SU-DHL-6 (cell line): ENCODE measurements at regions not wholly inside any gene's neighbourhood (a gene's known extent, or its start where the extent isn't known, plus 50 kb on each side); places are given as distances from the start of the nearest gene placed in this dataset.

Source experiments
- EZH2phosphoT487 ChIP-seq: fragments of 200-600 bp; sonication (generic), shearing (Covaris generic); conservative IDR thresholded peaks from 2 replicates; pipeline ENCODE4 v1.6.1; 2018; ENCODE audit warnings: mild to moderate bottlenecking, antibody characterized with exemption, low read length, moderate library complexity, mixed read lengths
- TF ChIP-seq, protein P1 (sequence below): fragments of 200-600 bp; sonication (generic); IDR thresholded peaks from one replicate; pipeline ENCODE4 v1.5.1; 2017; ENCODE audit warnings: antibody characterized with exemption, mild to moderate bottlenecking, low read length, moderate library complexity; ENCODE audit not compliant: insufficient read depth, poor library complexity, severe bottlenecking

DNA sequence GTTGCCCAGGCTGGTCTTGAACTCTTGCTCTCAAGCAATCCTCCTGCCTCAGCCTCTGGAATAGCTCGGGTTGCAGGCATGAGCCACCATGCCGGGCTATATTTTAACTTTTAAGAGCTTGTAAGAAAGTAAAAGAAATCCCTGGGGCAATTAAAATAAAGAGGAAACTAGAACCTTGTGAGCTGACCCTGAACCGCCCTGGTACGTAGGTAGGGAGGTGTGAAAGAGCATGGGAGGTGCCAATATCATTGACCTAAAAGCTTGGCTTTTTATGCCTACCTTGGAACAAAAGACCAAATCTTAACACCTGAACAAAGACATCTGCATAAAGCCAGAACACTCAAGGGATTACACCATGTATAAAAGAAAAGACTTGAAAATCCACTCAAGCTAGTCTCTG, 595.1 kb downstream of the SOX6 start:
- TF ChIP-seq, protein P1, sequence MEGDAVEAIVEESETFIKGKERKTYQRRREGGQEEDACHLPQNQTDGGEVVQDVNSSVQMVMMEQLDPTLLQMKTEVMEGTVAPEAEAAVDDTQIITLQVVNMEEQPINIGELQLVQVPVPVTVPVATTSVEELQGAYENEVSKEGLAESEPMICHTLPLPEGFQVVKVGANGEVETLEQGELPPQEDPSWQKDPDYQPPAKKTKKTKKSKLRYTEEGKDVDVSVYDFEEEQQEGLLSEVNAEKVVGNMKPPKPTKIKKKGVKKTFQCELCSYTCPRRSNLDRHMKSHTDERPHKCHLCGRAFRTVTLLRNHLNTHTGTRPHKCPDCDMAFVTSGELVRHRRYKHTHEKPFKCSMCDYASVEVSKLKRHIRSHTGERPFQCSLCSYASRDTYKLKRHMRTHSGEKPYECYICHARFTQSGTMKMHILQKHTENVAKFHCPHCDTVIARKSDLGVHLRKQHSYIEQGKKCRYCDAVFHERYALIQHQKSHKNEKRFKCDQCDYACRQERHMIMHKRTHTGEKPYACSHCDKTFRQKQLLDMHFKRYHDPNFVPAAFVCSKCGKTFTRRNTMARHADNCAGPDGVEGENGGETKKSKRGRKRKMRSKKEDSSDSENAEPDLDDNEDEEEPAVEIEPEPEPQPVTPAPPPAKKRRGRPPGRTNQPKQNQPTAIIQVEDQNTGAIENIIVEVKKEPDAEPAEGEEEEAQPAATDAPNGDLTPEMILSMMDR, result no peak
- no peak for TF ChIP-seq EZH2phosphoT487
